Tibial artery (tissue), 4 donors: ENCODE measurements at regions not wholly inside any gene's neighbourhood (a gene's known extent, or its start where the extent isn't known, plus 50 kb on each side); places are given as distances from the start of the nearest gene placed in this dataset.

Experiments
- DNase-seq, 2 donors: peaks; one replicate each; pipeline ENCODE4 v3.0.0-alpha.2; 2019
- H3K27ac ChIP-seq, 2 donors: fragments of 200-600 bp; sonication (generic) in 1 of 2; 1 replicate in 1 of 2; 2 replicates in 1 of 2; pipeline ENCODE4 v1.5.1; 2018 to 2019; ENCODE audit warnings: mild to moderate bottlenecking in 1 of 2
- H3K27me3 ChIP-seq, 2 donors: fragments of 200-600 bp; sonication (generic) in 1 of 2; one replicate each; pipeline versions ENCODE4 v1.5.1 to v1.6.0; 2016 to 2019
- H3K36me3 ChIP-seq, 3 donors: fragments of 200-600 bp; sonication (generic) in 2 of 3; one replicate each; pipeline ENCODE4 v1.5.1; 2016 to 2019; ENCODE audit warnings: mild to moderate bottlenecking in 2 of 3
- H3K4me1 ChIP-seq, 4 donors: fragments of 200-600 bp; sonication (generic) in 2 of 4; 1 replicate in 3 of 4; 2 replicates in 1 of 4; pipeline ENCODE4 v1.5.1; 2016 to 2019
- H3K4me3 ChIP-seq, 2 donors: fragments of 200-600 bp; sonication (generic) in 1 of 2; 1 replicate in 1 of 2; 2 replicates in 1 of 2; pipeline ENCODE4 v1.5.1; 2018 to 2019; ENCODE audit warnings: mild to moderate bottlenecking in 2 of 2
- H3K9me3 ChIP-seq, 3 donors: fragments of 200-600 bp; sonication (generic) in 1 of 3; one replicate each; pipeline ENCODE4 v1.5.1; 2016 to 2019
- intact Hi-C: fragments of 100-400 bp; cut with DNase I; formaldehyde crosslinking; loops from one replicate; pipeline ENCODE4 v1.15.0; 2023; ENCODE audit warnings: low total_unique reads
- TF ChIP-seq, protein P1 (sequence below), 2 experiments: fragments of 200-600 bp in 1 of 2; fragments of 450-650 bp in 1 of 2; IDR thresholded peaks; one replicate each; pipeline ENCODE4 v1.5.1; 2017 to 2019; ENCODE audit warnings: antibody characterized with exemption in 2 of 2, mild to moderate bottlenecking in 1 of 2, moderate library complexity in 1 of 2

GRCh38 chr2:15722980-15723379, 131.3 kb downstream of the DDX1 start:
- TF ChIP-seq, protein P1, sequence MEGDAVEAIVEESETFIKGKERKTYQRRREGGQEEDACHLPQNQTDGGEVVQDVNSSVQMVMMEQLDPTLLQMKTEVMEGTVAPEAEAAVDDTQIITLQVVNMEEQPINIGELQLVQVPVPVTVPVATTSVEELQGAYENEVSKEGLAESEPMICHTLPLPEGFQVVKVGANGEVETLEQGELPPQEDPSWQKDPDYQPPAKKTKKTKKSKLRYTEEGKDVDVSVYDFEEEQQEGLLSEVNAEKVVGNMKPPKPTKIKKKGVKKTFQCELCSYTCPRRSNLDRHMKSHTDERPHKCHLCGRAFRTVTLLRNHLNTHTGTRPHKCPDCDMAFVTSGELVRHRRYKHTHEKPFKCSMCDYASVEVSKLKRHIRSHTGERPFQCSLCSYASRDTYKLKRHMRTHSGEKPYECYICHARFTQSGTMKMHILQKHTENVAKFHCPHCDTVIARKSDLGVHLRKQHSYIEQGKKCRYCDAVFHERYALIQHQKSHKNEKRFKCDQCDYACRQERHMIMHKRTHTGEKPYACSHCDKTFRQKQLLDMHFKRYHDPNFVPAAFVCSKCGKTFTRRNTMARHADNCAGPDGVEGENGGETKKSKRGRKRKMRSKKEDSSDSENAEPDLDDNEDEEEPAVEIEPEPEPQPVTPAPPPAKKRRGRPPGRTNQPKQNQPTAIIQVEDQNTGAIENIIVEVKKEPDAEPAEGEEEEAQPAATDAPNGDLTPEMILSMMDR (IDR thresholded peaks at IDR 0.05) = no peak
- H3K4me1 ChIP-seq = no peaks in the 10 kb centered on the region
- no peak for DNase-seq

DNA sequence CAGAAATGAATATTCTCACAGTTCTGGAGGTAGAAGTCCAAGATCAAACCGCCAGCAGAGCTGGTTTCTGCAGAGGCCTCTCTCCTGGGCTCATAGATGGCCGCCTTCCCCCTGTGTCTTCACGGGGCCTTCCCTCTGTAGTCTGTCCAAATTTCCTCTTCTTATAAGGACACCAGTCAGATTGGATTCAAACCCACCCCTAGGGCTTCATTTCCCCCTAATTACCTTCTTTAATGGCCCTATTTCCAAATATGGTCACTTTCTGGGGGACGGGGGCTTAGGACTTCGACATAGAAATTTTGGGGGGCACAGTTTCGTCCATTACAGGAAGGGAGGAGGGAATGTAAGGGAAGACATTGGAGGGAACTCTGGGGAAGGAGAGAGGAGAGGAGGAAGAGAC, 132.6 kb downstream of the DDX1 start:
- TF ChIP-seq, protein P1 (IDR thresholded peaks at IDR 0.05) = no peak

More at GRCh38 chr2:15722980-15723379, 131.3 kb downstream of the DDX1 start:
- no peaks in the 10 kb centered on the region for H3K27me3 ChIP-seq
- no peak overlapping the region for H3K4me3 ChIP-seq
- no peaks in the 10 kb centered on the region for H3K9me3 ChIP-seq
- intact Hi-C loops = no loop called here
- no peak overlapping the region for H3K27ac ChIP-seq
- H3K36me3 ChIP-seq = no peaks in the 10 kb centered on the region

GRCh38 chr2:15725101-15725781, 133.6 kb downstream of the DDX1 start:
- TF ChIP-seq, protein P1 (IDR thresholded peaks at IDR 0.05) = no peak
- intact Hi-C loops = no loop called here
- peak in 1 of 2 donors; percentile 38 for DNase-seq

More for the DNA sequence above, 132.6 kb downstream of the DDX1 start:
- H3K4me3 ChIP-seq = no peak overlapping the region
- intact Hi-C loops = no loop called here
- no peaks in the 10 kb centered on the region for H3K36me3 ChIP-seq
- H3K4me1 ChIP-seq = no peaks in the 10 kb centered on the region
- no peak overlapping the region for H3K27ac ChIP-seq
- no peak for DNase-seq
- H3K27me3 ChIP-seq = no peaks in the 10 kb centered on the region
- no peaks in the 10 kb centered on the region for H3K9me3 ChIP-seq

DNA sequence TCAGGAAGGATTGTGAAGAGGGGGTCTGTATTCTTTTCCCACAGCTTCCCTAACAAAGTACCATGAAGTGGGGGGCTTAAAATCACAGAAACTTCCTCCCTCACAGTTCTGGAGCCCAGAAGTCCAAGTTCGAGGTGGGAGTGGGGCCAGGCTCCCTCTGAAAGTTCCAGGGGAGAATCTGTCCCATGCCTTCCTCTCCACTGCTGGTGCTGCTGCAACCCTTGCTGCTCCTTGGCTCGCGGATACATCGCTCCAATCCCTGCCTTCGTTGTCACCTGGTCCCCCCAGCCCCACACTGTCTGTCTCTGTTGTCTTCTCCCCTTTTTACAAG, 134.1 kb downstream of the DDX1 start:
- DNase-seq = peak in 1 of 2 donors; percentile 33
- TF ChIP-seq, protein P1 (IDR thresholded peaks at IDR 0.05) = no peak
- H3K4me3 ChIP-seq = no peak overlapping the region
- no peak overlapping the region for H3K27ac ChIP-seq
- no peaks in the 10 kb centered on the region for H3K36me3 ChIP-seq
- intact Hi-C loops = no loop called here
- no peaks in the 10 kb centered on the region for H3K27me3 ChIP-seq
- H3K4me1 ChIP-seq = peaks cover 0 to 11% (median 8%) of the 10 kb centered on the region in 4 donors
- no peaks in the 10 kb centered on the region for H3K9me3 ChIP-seq

More at GRCh38 chr2:15725101-15725781, 133.6 kb downstream of the DDX1 start:
- H3K27me3 ChIP-seq = no peaks in the 10 kb centered on the region
- peaks cover 0 to 5% (median 3%) of the 10 kb centered on the region in 4 donors for H3K4me1 ChIP-seq
- H3K36me3 ChIP-seq = no peaks in the 10 kb centered on the region
- no peak overlapping the region for H3K4me3 ChIP-seq
- no peak overlapping the region for H3K27ac ChIP-seq
- no peaks in the 10 kb centered on the region for H3K9me3 ChIP-seq

- TF ChIP-seq, protein P1 (IDR thresholded peaks at IDR 0.05) = no peak
- H3K27ac ChIP-seq = no peak overlapping the region
Measured at GRCh38 chr2:15726321-15727057, 134.8 kb downstream of the DDX1 start.

More at GRCh38 chr2:15726321-15727057, 134.8 kb downstream of the DDX1 start:
- intact Hi-C loops = no loop called here
- no peak overlapping the region for H3K4me3 ChIP-seq
- H3K27me3 ChIP-seq = no peaks in the 10 kb centered on the region
- DNase-seq = peak in 1 of 2 donors; percentile 27
- H3K36me3 ChIP-seq = no peaks in the 10 kb centered on the region
- H3K4me1 ChIP-seq = peaks cover 0 to 17% (median 15%) of the 10 kb centered on the region in 4 donors
- H3K9me3 ChIP-seq = no peaks in the 10 kb centered on the region
